Esophagus squamous epithelium (tissue), 5 donors: ENCODE measurements at regions not wholly inside any gene's neighbourhood (a gene's known extent, or its start where the extent isn't known, plus 50 kb on each side); places are given as distances from the start of the nearest gene placed in this dataset.
A peak's percentile ranks its signal among the peaks of the same experiment; 100 is the strongest.

Source experiments
- DNase-seq: peaks from one replicate; lab custom pipeline; 2025; lab: John Stamatoyannopoulos, UW
- H3K27ac ChIP-seq, 4 donors: fragments of 200-600 bp; sonication (generic); one replicate each; pipeline ENCODE4 v1.5.1; 2016 to 2019; ENCODE audit warnings: mild to moderate bottlenecking in 1 of 4
- H3K27me3 ChIP-seq, 4 donors: fragments of 200-600 bp; sonication (generic); 1 replicate in 3 of 4; 2 replicates in 1 of 4; pipeline versions ENCODE4 v1.5.1 to v1.6.0; 2017 to 2021; ENCODE audit warnings: antibody characterized with exemption in 1 of 4
- H3K36me3 ChIP-seq, 3 donors: fragments of 200-600 bp; sonication (generic); one replicate each; pipeline ENCODE4 v1.5.1; 2016 to 2019
- H3K4me1 ChIP-seq, 3 donors: fragments of 200-600 bp; sonication (generic); one replicate each; pipeline ENCODE4 v1.5.1; 2017 to 2019
- H3K4me3 ChIP-seq, 4 donors: fragments of 200-600 bp; sonication (generic); 1 replicate in 3 of 4; 2 replicates in 1 of 4; pipeline ENCODE4 v1.5.1; 2016 to 2019; ENCODE audit warnings: mild to moderate bottlenecking in 2 of 4, moderate library complexity in 1 of 4
- H3K9me3 ChIP-seq, 3 donors: fragments of 200-600 bp; sonication (generic); one replicate each; pipeline ENCODE4 v1.5.1; 2016 to 2019
- CTCF ChIP-seq, 6 experiments: fragments of 450-650 bp in 4 of 6; fragments of 200-600 bp in 2 of 6; sonication (generic) in 2 of 6; IDR thresholded peaks; one replicate each; pipeline ENCODE4 v1.5.1; 2016 to 2019; ENCODE audit warnings: antibody characterized with exemption in 6 of 6, mild to moderate bottlenecking in 4 of 6, moderate library complexity in 4 of 6
- POLR2A ChIP-seq, 4 donors: fragments of 450-650 bp; IDR thresholded peaks; one replicate each; pipeline ENCODE4 v1.6.1; 2017; ENCODE audit warnings: antibody characterized with exemption in 4 of 4, mild to moderate bottlenecking in 4 of 4, moderate library complexity in 3 of 4
- WGBS, 2 donors: methylation state at CpG; one replicate each; pipeline ENCODE4 v1.1.5; 2018; 5-methylcytosine and 5-hydroxymethylcytosine counted together
- intact Hi-C: fragments of 100-400 bp; cut with DNase I; formaldehyde crosslinking; loops from one replicate; pipeline ENCODE4 v1.15.0; 2022
- donor health status: DM: yes; HTN: yes; CAD: no.

GRCh38 chr6:130517444-130517931 lies 151.7 kb downstream of the TMEM200A start:
- TF ChIP-seq POLR2A (IDR thresholded peaks at IDR 0.05) (no peak), CTCF (IDR thresholded peaks at IDR 0.05) (no peak)
- no peak overlapping the region for H3K4me3 ChIP-seq
- H3K36me3 ChIP-seq: no peaks in the 10 kb centered on the region
- intact Hi-C loops: no loop called here
- no peaks in the 10 kb centered on the region for H3K27me3 ChIP-seq
- peak overlapping the region in 1 of 4 donors; percentile 23 for H3K27ac ChIP-seq
- peaks cover 0 to 13% (median 0%) of the 10 kb centered on the region in 3 donors for H3K4me1 ChIP-seq
- no peaks in the 10 kb centered on the region for H3K9me3 ChIP-seq
- WGBS, 2 donors: 44 to 59% methylated on average over 3 of the region's 3 CpGs
- DNase-seq: no peak

GRCh38 chr6:130518588-130518987 lies 152.8 kb downstream of the TMEM200A start:
- peaks cover 0 to 13% (median 0%) of the 10 kb centered on the region in 3 donors for H3K4me1 ChIP-seq
- TF ChIP-seq CTCF (IDR thresholded peaks at IDR 0.05): no peak
- TF ChIP-seq POLR2A (IDR thresholded peaks at IDR 0.05): no peak
- no peaks in the 10 kb centered on the region for H3K9me3 ChIP-seq
- no peak overlapping the region for H3K4me3 ChIP-seq
- intact Hi-C loops: no loop called here
- H3K27me3 ChIP-seq: no peaks in the 10 kb centered on the region
- DNase-seq: no peak
- no peak overlapping the region for H3K27ac ChIP-seq
- no peaks in the 10 kb centered on the region for H3K36me3 ChIP-seq

DNA sequence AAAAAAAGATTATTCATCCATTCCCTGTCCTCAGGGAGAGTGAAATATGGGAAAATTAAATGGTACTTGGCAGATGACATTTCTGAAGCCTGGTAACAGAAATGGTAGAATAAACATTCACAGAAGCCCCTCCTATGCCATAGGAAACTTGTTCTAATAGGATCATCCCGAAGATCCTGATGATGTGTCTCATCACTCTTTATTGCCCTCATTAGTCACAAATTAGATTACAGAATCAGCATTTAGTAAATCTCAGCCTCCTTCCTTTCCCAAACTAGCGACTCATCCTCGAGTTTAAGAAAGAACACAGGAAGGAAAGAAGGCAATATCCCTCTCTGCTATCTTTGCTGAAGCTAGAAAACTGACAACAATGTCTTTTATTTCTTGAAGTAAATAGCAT lies 154.4 kb downstream of the TMEM200A start:
- DNase-seq: no peak
- no peaks in the 10 kb centered on the region for H3K36me3 ChIP-seq
- H3K27me3 ChIP-seq: no peaks in the 10 kb centered on the region
- intact Hi-C loops: no loop called here
- TF ChIP-seq POLR2A (IDR thresholded peaks at IDR 0.05) (no peak), CTCF (IDR thresholded peaks at IDR 0.05) (no peak)
- 34 to 55% methylated on average over 3 of the region's 3 CpGs for WGBS, 2 donors
- no peak overlapping the region for H3K27ac ChIP-seq
- no peak overlapping the region for H3K4me3 ChIP-seq
- H3K4me1 ChIP-seq: peaks cover 0 to 16% (median 0%) of the 10 kb centered on the region in 3 donors
- no peaks in the 10 kb centered on the region for H3K9me3 ChIP-seq

GRCh38 chr6:130520801-130521200 lies 155.0 kb downstream of the TMEM200A start:
- H3K27me3 ChIP-seq: no peaks in the 10 kb centered on the region
- 63 to 72% methylated on average over 3 of the region's 3 CpGs for WGBS, 2 donors
- no peak overlapping the region for H3K27ac ChIP-seq
- intact Hi-C loops: no loop called here
- TF ChIP-seq CTCF (IDR thresholded peaks at IDR 0.05) (no peak), POLR2A (IDR thresholded peaks at IDR 0.05) (no peak)
- H3K9me3 ChIP-seq: no peaks in the 10 kb centered on the region
- DNase-seq: no peak
- H3K4me3 ChIP-seq: no peak overlapping the region
- no peaks in the 10 kb centered on the region for H3K36me3 ChIP-seq
- peaks cover 0 to 20% (median 0%) of the 10 kb centered on the region in 3 donors for H3K4me1 ChIP-seq

DNA sequence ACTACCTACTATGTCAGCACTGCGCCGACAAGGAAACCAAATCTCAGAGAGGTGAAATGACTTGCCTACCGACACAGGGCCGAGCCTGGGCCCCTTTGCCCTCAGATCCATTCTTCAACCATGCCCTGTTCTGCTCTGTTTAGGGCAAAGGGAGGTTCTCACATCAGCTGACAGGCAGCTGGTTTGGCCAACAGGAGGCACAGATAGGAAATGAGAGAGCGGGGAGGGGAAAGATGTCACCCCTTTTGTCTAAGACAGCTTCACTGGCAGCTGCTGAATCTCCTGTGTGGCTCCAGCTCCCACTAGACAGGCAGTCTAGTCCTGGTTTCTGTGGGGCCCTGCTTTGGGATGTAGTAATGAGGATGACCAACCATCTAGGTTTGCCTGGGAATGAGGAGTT lies 158.7 kb downstream of the TMEM200A start:
- Histone ChIP-seq H3K36me3 (no peaks in the 10 kb centered on the region), H3K9me3 (no peaks in the 10 kb centered on the region), H3K27me3 (no peaks in the 10 kb centered on the region), H3K4me3 (no peak overlapping the region), H3K27ac (no peak overlapping the region), H3K4me1 (peaks cover 0 to 19% (median 0%) of the 10 kb centered on the region in 3 donors)
- TF ChIP-seq POLR2A (IDR thresholded peaks at IDR 0.05) (no peak), CTCF (IDR thresholded peaks at IDR 0.05) (no peak)
- intact Hi-C loops: no loop called here
- 96 to 98% methylated on average over 4 to 5 of the region's 5 CpGs for WGBS, 2 donors
- no peak for DNase-seq
